Psoas muscle (tissue), 7 donors: ENCODE measurements at regions not wholly inside any gene's neighbourhood (a gene's known extent, or its start where the extent isn't known, plus 50 kb on each side); places are given as distances from the start of the nearest gene placed in this dataset.
"Not testable (repeated sequence)": the region's sequence is repeated elsewhere in the genome, so short reads cannot be mapped to it uniquely, and the experiment has no call there.

ENCODE experiments used
- ATAC-seq, 4 donors: fragments of 200-7000 bp; cut with Tn5 transposase; one replicate each; pipeline ENCODE4 v1.9.1; 2020; ENCODE audit warnings: moderate library complexity in 3 of 4, mild to moderate bottlenecking in 2 of 4
- DNase-seq, 2 donors: peaks; one replicate each; pipeline ENCODE4 v3.0.0-alpha.2; 2020
- H3K27ac ChIP-seq: fragments of 200-600 bp; one replicate; pipeline ENCODE4 v1.8.0; 2022
- H3K27me3 ChIP-seq, 3 donors: fragments of 200-600 bp in 1 of 3; one replicate each; pipeline versions ENCODE4 v1.6.1 to v1.8.0; 2013 to 2022; ENCODE audit warnings: low read length in 2 of 3, mild to moderate bottlenecking in 2 of 3, moderate library complexity in 1 of 3; ENCODE audit not compliant: insufficient read depth in 3 of 3
- H3K36me3 ChIP-seq, 2 donors: fragments of 200-600 bp in 1 of 2; one replicate each; pipeline versions ENCODE4 v1.6.1 to v1.8.0; 2013 to 2022; ENCODE audit warnings: low read depth in 1 of 2, mild to moderate bottlenecking in 1 of 2, moderate library complexity in 1 of 2; ENCODE audit not compliant: insufficient read depth in 1 of 2
- H3K4me1 ChIP-seq: fragments of 200-600 bp; one replicate; pipeline ENCODE4 v1.8.0; 2022
- H3K4me3 ChIP-seq: fragments of 200-600 bp; one replicate; pipeline ENCODE4 v1.8.0; 2022; ENCODE audit warnings: mild to moderate bottlenecking
- H3K9me3 ChIP-seq: fragments of 200-600 bp; one replicate; pipeline ENCODE4 v1.8.0; 2022
- WGBS, 3 donors: extraction: QIAGEN DNeasy Blood & Tissue Kit; methylation state at CpG; one replicate each; pipeline versions ENCODE4 v1.1.6 to v1.1.7; 2013; 5-methylcytosine and 5-hydroxymethylcytosine counted together
- intact Hi-C, 2 donors: fragments of 100-400 bp; cut with DNase I; formaldehyde crosslinking; loops; one replicate each; pipeline versions ENCODE4 v1.11.0 to v1.14.2; 2022
- TF ChIP-seq, protein P1 (sequence below): fragments of 200-600 bp; IDR thresholded peaks from one replicate; pipeline ENCODE4 v1.8.0; 2022; ENCODE audit warnings: antibody characterized with exemption
- donor health status: healthy with polysubstance abuse.
- donor health status: DM: no; HTN: no; CAD: no; lungs with moderate emphysema.
- donor health status: Bipolar disorder and iron deficiency.
- donor health status: healthy.
- donor health status: DM: yes; HTN: yes; CAD: no.
- donor health status: DM: no; HTN: no; CAD: no.
- donor health status: DM: yes; HTN: yes; CAD: no.

DNA sequence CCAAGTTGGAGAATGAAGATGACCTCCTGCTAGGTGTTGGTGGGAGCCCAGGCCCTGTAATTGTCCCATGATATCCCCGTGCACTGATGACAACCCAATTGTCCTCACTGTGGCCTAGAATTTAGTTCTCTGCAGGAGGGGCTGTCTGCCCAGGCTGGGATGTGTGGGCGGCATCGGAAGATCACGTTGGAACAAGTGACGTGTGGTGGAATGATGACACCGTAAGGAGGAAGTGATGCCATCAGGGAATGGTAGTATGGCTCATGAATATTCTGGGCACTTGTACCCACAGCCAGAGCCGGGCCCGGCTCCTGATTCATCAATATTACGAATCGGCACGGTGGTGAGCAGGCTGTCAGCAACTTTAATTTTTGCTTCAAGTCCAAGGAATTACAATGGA, 111.6 kb downstream of the MIAT start:
- H3K27me3 ChIP-seq: no peaks in the 10 kb centered on the region
- TF ChIP-seq, protein P1, sequence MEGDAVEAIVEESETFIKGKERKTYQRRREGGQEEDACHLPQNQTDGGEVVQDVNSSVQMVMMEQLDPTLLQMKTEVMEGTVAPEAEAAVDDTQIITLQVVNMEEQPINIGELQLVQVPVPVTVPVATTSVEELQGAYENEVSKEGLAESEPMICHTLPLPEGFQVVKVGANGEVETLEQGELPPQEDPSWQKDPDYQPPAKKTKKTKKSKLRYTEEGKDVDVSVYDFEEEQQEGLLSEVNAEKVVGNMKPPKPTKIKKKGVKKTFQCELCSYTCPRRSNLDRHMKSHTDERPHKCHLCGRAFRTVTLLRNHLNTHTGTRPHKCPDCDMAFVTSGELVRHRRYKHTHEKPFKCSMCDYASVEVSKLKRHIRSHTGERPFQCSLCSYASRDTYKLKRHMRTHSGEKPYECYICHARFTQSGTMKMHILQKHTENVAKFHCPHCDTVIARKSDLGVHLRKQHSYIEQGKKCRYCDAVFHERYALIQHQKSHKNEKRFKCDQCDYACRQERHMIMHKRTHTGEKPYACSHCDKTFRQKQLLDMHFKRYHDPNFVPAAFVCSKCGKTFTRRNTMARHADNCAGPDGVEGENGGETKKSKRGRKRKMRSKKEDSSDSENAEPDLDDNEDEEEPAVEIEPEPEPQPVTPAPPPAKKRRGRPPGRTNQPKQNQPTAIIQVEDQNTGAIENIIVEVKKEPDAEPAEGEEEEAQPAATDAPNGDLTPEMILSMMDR: no peak
- no peak overlapping the region for H3K27ac ChIP-seq
- no peak for ATAC-seq
- no peak for DNase-seq
- no peaks in the 10 kb centered on the region for H3K9me3 ChIP-seq
- no peak overlapping the region for H3K4me3 ChIP-seq
- WGBS, 3 donors: 86 to 88% (median 87%) methylated on average over 11 of the region's 11 CpGs
- no peaks in the 10 kb centered on the region for H3K4me1 ChIP-seq
- no peaks in the 10 kb centered on the region for H3K36me3 ChIP-seq
- intact Hi-C loops: no loop called here

DNA sequence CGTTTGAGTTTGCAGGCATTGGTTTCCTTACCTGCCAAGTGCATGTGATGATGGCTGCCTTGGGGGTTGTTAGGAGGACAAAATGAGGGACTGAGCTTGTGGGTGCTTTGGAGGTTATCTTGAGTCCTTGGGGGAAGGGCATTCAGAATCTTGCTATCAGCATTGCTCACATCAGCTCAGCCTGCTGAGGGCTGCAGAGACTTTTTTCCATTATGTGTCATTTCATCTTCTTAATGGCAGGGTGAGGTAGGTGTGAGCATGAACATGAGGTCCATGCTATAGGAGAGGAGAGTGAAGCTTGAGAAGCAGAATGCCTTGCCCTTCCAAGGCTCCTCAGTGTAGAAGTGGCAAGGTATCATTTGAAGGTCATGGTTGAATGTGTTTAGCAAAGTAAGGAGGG, 112.3 kb downstream of the MIAT start:
- Histone ChIP-seq H3K36me3 (no peaks in the 10 kb centered on the region), H3K4me3 (no peak overlapping the region), H3K27me3 (no peaks in the 10 kb centered on the region), H3K4me1 (no peaks in the 10 kb centered on the region), H3K27ac (no peak overlapping the region), H3K9me3 (no peaks in the 10 kb centered on the region)
- DNase-seq (no peak), ATAC-seq (no peak)
- TF ChIP-seq, protein P1: no peak
- 78 to 93% (median 83%) methylated on average over 1 of the region's 1 CpG for WGBS, 3 donors
- intact Hi-C loops: no loop called here

DNA sequence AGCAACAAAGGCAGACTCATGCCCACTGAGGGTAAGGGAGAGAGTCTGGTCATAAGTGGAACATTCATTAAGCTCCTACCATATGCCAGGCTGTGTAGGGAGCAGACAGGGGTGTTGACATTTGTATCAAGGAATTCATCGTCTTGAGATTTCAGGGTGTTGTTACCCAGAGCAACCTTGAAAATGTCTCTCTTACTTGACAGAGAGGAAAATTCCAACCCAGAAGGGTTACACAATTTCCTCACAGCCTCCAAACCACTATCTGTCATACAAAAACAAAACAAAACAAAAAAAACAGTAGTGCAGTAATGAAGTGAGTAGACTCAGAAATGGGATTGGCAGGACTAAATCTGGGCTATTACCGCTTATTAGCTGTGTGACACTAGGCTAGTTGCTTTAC, 113.2 kb downstream of the MIAT start:
- TF ChIP-seq, protein P1: no peak
- no peak for DNase-seq
- 90 to 94% (median 92%) methylated on average over 2 of the region's 2 CpGs for WGBS, 3 donors

DNA sequence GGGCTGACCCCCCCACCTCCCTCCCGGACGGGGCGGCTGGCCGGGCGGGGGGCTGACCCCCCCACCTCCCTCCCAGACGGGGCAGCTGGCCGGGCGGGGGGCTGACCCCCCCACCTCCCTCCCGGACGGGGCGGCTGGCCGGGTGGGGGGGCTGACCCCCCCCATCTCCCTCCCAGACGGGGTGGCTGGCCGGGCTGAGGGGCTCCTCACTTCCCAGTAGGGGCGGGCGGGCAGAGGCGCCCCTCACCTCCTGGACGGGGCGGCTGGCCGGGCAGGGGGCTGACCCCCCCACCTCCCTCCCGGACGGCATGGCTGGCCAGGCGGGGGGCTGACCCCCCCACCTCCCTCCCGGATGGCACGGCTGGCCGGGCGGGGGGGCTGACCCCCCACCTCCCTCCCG, 115.7 kb downstream of the MIAT start:
- ATAC-seq, H3K9me3 ChIP-seq, H3K27ac ChIP-seq, DNase-seq, H3K27me3 ChIP-seq, H3K36me3 ChIP-seq, intact Hi-C loops, H3K4me3 ChIP-seq: not testable (repeated sequence)
- WGBS, 3 donors: 91 to 93% methylated on average over 5 to 9 of the region's 28 CpGs; no CpG with 5 or more reads in 1 of the 3 donors
- peaks cover 11% of the 10 kb centered on the region for H3K4me1 ChIP-seq

More for the DNA sequence above, 113.2 kb downstream of the MIAT start:
- Histone ChIP-seq H3K4me1 (no peaks in the 10 kb centered on the region), H3K9me3 (no peaks in the 10 kb centered on the region), H3K27ac (no peak overlapping the region), H3K4me3 (no peak overlapping the region), H3K27me3 (no peaks in the 10 kb centered on the region), H3K36me3 (no peaks in the 10 kb centered on the region)
- intact Hi-C loops: no loop called here
- no peak for ATAC-seq

DNA sequence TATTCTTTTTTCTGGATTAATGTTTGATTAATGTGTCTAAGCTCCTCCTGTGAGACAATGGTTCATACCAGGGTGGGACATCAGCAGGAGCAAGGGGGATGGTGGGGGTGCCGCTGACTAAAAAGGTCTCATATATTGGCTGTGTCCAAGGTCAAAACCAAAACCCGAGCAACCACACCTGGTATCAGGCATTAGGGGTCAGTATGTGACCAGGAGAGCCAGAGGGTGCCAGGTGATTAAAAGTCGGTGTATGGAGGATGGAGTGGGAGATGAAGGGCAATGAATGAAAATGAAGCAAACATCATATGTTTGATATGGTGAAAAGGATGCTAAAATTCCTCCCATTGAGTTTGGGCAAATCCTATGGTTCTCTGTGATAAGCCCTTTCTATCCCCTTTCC, 118.0 kb downstream of the MIAT start:
- no peaks in the 10 kb centered on the region for H3K27me3 ChIP-seq
- intact Hi-C loops: no loop called here
- DNase-seq: no peak
- H3K27ac ChIP-seq: no peak overlapping the region
- no peak overlapping the region for H3K4me3 ChIP-seq
- WGBS, 3 donors: 91 to 98% (median 97%) methylated on average over 3 of the region's 3 CpGs
- TF ChIP-seq, protein P1: no peak
- H3K36me3 ChIP-seq: peaks cover 0 to 6% of the 10 kb centered on the region in 2 donors
- H3K9me3 ChIP-seq: no peaks in the 10 kb centered on the region
- peaks cover 20% of the 10 kb centered on the region for H3K4me1 ChIP-seq
- ATAC-seq: no peak
